ENCODE measurements at regions not wholly inside any gene's neighbourhood (a gene's known extent, or its start where the extent isn't known, plus 50 kb on each side); places are given as distances from the start of the nearest gene placed in this dataset.
A peak's percentile ranks its signal among the peaks of the same experiment; 100 is the strongest.

- TF ChIP-seq NFIC (IDR thresholded peaks at IDR 0.05) (no peak), MAX (IDR thresholded peaks at IDR 0.05) (no peak), TEAD4 (IDR thresholded peaks at IDR 0.05) (no peak), CEBPB (IDR thresholded peaks at IDR 0.05) (no peak)
- TF ChIP-seq, protein P1, sequence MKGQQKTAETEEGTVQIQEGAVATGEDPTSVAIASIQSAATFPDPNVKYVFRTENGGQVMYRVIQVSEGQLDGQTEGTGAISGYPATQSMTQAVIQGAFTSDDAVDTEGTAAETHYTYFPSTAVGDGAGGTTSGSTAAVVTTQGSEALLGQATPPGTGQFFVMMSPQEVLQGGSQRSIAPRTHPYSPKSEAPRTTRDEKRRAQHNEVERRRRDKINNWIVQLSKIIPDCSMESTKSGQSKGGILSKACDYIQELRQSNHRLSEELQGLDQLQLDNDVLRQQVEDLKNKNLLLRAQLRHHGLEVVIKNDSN (IDR thresholded peaks at IDR 0.05): no peak
These were observed 102.1 kb downstream of the DCK start for GRCh38 chr4:71095545-71095944.

- no peak for TF ChIP-seq ZBTB7A (IDR thresholded peaks at IDR 0.05; ENCODE audit: low read depth)
- TF ChIP-seq TAF1 (IDR thresholded peaks at IDR 0.05; ENCODE audit: low read depth): no peak
- TF ChIP-seq RAD21 (IDR thresholded peaks at IDR 0.05; ENCODE audit: low read depth): no peak
- no peak for TF ChIP-seq NFIC (IDR thresholded peaks at IDR 0.05)
- TF ChIP-seq, protein P1 (IDR thresholded peaks at IDR 0.05): no peak
- TF ChIP-seq TCF12 (IDR thresholded peaks at IDR 0.05; ENCODE audit: low read depth): no peak
These were observed 114.3 kb downstream of the DCK start for GRCh38 chr4:71107726-71108125.

DNA sequence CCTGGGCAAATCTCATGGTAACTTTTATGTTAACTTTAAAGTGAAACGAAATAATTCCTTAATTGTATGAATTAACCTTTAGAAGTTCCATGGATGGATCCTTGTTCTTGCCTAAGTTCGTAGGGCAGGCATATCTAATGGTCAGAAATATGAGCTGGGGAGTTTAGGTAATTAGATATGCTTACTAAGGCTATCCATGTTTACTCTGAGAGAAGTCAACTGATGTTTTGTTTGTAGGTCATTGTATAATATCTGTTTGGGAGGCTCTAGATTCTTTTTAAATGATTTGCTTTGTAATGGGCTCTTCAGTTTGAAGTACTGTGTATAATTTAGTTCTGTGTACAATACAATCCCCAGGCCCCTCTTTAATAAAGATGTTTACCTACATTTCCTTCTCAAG is 117.0 kb downstream of the DCK start:
- no peak for TF ChIP-seq EGR1 (IDR thresholded peaks at IDR 0.05)
- TF ChIP-seq, protein P1 (IDR thresholded peaks at IDR 0.05): no peak

- TF ChIP-seq EGR1 (IDR thresholded peaks at IDR 0.05) (no peak), TCF12 (IDR thresholded peaks at IDR 0.05; ENCODE audit: low read depth) (no peak), YY1 (IDR thresholded peaks at IDR 0.05; ENCODE audit: low read depth) (no peak), MAX (IDR thresholded peaks at IDR 0.05) (no peak), CREB1 (IDR thresholded peaks at IDR 0.05; ENCODE audit: low read depth) (no peak), REST (IDR thresholded peaks at IDR 0.05; ENCODE audit: low read depth) (no peak), RAD21 (IDR thresholded peaks at IDR 0.05; ENCODE audit: low read depth) (peak; percentile 46; the same call in 1 of the 2 replicates)
These were observed 119.8 kb downstream of the DCK start for GRCh38 chr4:71113294-71113693.

DNA sequence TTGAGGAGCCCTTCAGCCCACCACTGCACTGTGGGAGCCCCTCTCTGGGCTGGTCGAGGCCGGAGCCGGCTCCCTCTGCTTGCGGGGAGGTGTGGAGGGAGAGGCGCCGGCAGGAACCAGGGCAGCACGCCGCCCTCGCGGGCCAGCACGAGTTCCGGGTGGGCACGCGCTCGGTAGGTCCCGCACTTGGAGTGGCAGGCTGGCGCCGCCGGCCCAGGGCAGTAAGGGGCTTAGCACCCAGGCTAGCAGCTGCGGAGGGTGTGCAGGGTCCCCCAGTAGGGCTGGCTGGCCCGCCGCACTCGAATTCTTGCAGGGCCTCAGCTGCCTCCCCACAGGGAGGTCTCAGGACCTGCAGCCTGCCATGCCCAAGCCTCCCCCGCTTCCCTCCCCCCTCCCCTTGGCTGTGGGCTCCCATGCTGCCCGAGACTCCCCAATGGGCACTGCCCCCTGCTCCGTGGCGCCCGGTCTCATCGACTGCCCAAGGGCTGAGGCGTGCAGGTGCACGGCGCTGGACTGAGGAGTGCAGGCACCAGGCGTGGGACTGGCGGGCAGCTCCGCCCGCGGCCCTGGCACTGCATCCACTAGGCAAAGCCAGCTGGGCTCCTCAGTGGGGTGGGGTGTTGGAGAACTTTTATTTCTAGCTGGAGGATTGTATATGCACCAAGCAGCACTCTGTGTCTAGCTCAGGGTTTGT is 127.5 kb downstream of the DCK start:
- TF ChIP-seq ZBTB7A (IDR thresholded peaks at IDR 0.05; ENCODE audit: low read depth) (no peak), MAX (IDR thresholded peaks at IDR 0.05) (no peak), TEAD4 (IDR thresholded peaks at IDR 0.05) (no peak), REST (IDR thresholded peaks at IDR 0.05; ENCODE audit: low read depth) (no peak), TAF1 (IDR thresholded peaks at IDR 0.05; ENCODE audit: low read depth) (no peak), EP300 (IDR thresholded peaks at IDR 0.05; ENCODE audit: borderline replicate concordance) (no peak), EGR1 (IDR thresholded peaks at IDR 0.05) (no peak), CREB1 (IDR thresholded peaks at IDR 0.05; ENCODE audit: low read depth) (no peak), RAD21 (IDR thresholded peaks at IDR 0.05; ENCODE audit: low read depth) (no peak), FOXM1 (IDR thresholded peaks at IDR 0.05; ENCODE audit: borderline replicate concordance, low read depth) (no peak), NFIC (IDR thresholded peaks at IDR 0.05) (no peak), YY1 (IDR thresholded peaks at IDR 0.05; ENCODE audit: low read depth) (no peak), CEBPB (IDR thresholded peaks at IDR 0.05) (no peak), TCF12 (IDR thresholded peaks at IDR 0.05; ENCODE audit: low read depth) (no peak)
- TF ChIP-seq, protein P1 (IDR thresholded peaks at IDR 0.05): no peak

- no peak for TF ChIP-seq EGR1 (IDR thresholded peaks at IDR 0.05)
- no peak for TF ChIP-seq TCF12 (IDR thresholded peaks at IDR 0.05; ENCODE audit: low read depth)
- no peak for TF ChIP-seq EP300 (IDR thresholded peaks at IDR 0.05; ENCODE audit: borderline replicate concordance)
- no peak for TF ChIP-seq CEBPB (IDR thresholded peaks at IDR 0.05)
- TF ChIP-seq NFIC (IDR thresholded peaks at IDR 0.05): no peak
- no peak for TF ChIP-seq TEAD4 (IDR thresholded peaks at IDR 0.05)
- TF ChIP-seq, protein P1 (IDR thresholded peaks at IDR 0.05): no peak
- no peak for TF ChIP-seq RAD21 (IDR thresholded peaks at IDR 0.05; ENCODE audit: low read depth)
- no peak for TF ChIP-seq MAX (IDR thresholded peaks at IDR 0.05)
These were observed 130.5 kb downstream of the DCK start for GRCh38 chr4:71123951-71124350.
